Gastrocnemius medialis (tissue), 4 donors: ENCODE measurements at regions not wholly inside any gene's neighbourhood (a gene's known extent, or its start where the extent isn't known, plus 50 kb on each side); places are given as distances from the start of the nearest gene placed in this dataset.

Source experiments
- CTCF ChIP-seq, 5 experiments: fragments of 450-650 bp in 3 of 5; fragments of 200-600 bp in 2 of 5; sonication (generic) in 2 of 5; IDR thresholded peaks in 4 of 5; conservative IDR thresholded peaks in 1 of 5; 1 replicate in 4 of 5; 2 replicates in 1 of 5; pipeline ENCODE4 v1.5.1; 2016 to 2019; ENCODE audit warnings: antibody characterized with exemption in 5 of 5, mild to moderate bottlenecking in 3 of 5, moderate library complexity in 3 of 5
- POLR2A ChIP-seq, 2 donors: fragments of 450-650 bp; IDR thresholded peaks; one replicate each; pipeline ENCODE4 v1.6.1; 2017; ENCODE audit warnings: antibody characterized with exemption in 2 of 2, mild to moderate bottlenecking in 2 of 2, moderate library complexity in 2 of 2

- TF ChIP-seq POLR2A (IDR thresholded peaks at IDR 0.05) (no peak), CTCF (IDR thresholded peaks at IDR 0.05 in 4 of 5, conservative IDR thresholded peaks at IDR 0.05 in 1 of 5) (no peak)
Observed at GRCh38 chr16:64321066-64321465, 800.8 kb downstream of the CDH11 start.
